ENCODE measurements at regions not wholly inside any gene's neighbourhood (a gene's known extent, or its start where the extent isn't known, plus 50 kb on each side); places are given as distances from the start of the nearest gene placed in this dataset.

DNA sequence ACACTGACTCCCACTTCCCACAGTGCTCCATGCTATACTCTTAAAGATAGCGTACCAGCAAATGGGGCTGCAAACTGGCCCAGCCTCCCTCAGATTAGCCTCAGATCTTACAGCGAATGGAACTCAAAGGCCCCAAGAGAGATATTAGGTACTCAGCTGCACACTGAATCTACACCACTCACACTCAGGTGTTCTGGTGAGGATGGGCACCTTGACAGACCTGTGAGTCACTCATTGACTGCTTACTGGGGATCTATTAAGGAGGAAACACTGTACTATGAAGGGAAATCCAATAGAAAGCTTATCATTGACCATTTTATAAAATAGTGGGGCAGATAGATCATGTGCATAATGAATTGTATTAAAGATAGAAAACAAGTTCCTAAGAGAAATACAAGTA, 164.3 kb upstream of the ATP1B1 start:
- TF ChIP-seq POLR2A (IDR thresholded peaks at IDR 0.05; ENCODE audit: low read depth, low read length) (no peak), POLR2AphosphoS5 (IDR thresholded peaks at IDR 0.05; ENCODE audit: low read depth, low read length) (no peak), TAF1 (IDR thresholded peaks at IDR 0.05; ENCODE audit: low read depth, low read length) (no peak), SPI1 (IDR thresholded peaks at IDR 0.05; ENCODE audit: low read depth, low read length) (no peak), PAX5 (IDR thresholded peaks at IDR 0.05; ENCODE audit: insufficient read depth, low read length, severe bottlenecking) (no peak)
